H9 (cell line): ENCODE measurements at regions not wholly inside any gene's neighbourhood (a gene's known extent, or its start where the extent isn't known, plus 50 kb on each side); places are given as distances from the start of the nearest gene placed in this dataset.

Experiments
- DNase-seq: peaks from one replicate; pipeline ENCODE4 v3.0.0-alpha.2; 2017
- H2AFZ ChIP-seq: one replicate; pipeline ENCODE4 v1.6.1; 2013; ENCODE audit warnings: mild to moderate bottlenecking, low read length, control low read depth, moderate library complexity
- H2AK5ac ChIP-seq: 2 replicates; pipeline ENCODE4 v1.6.1; 2013; ENCODE audit warnings: low read length, control low read depth, mixed read lengths; ENCODE audit not compliant: insufficient read length
- H2BK120ac ChIP-seq: one replicate; pipeline ENCODE4 v1.6.1; 2013; ENCODE audit warnings: low read depth, mild to moderate bottlenecking, low read length, control low read depth, inconsistent platforms; ENCODE audit not compliant: poor library complexity, severe bottlenecking
- H2BK12ac ChIP-seq: 2 replicates; pipeline ENCODE4 v1.6.1; 2013; ENCODE audit warnings: low read length, control low read depth, mixed read lengths, low read depth; ENCODE audit not compliant: insufficient read length
- H2BK15ac ChIP-seq: 2 replicates; pipeline ENCODE4 v1.6.1; 2013; ENCODE audit warnings: low read depth, low read length, control low read depth
- H2BK20ac ChIP-seq: one replicate; pipeline ENCODE4 v1.6.1; 2013; ENCODE audit warnings: low read depth, mild to moderate bottlenecking, low read length, control low read depth, inconsistent platforms; ENCODE audit not compliant: poor library complexity, severe bottlenecking
- H2BK5ac ChIP-seq: 2 replicates; pipeline ENCODE4 v1.6.1; 2013; ENCODE audit warnings: low read length, control low read depth, mixed read lengths; ENCODE audit not compliant: insufficient read length
- H3K14ac ChIP-seq: 2 replicates; pipeline ENCODE4 v1.6.1; 2013; ENCODE audit warnings: low read length, control low read depth; ENCODE audit not compliant: insufficient read depth
- H3K18ac ChIP-seq: 2 replicates; pipeline ENCODE4 v1.6.1; 2013; ENCODE audit warnings: low read depth, mild to moderate bottlenecking, mixed read lengths, low read length, control low read depth; ENCODE audit not compliant: insufficient read length
- H3K23ac ChIP-seq: 2 replicates; pipeline ENCODE4 v1.6.1; 2013; ENCODE audit warnings: low read length, control low read depth, mixed read lengths, low read depth; ENCODE audit not compliant: insufficient read length
- H3K23me2 ChIP-seq: 2 replicates; pipeline ENCODE4 v1.6.1; 2013; ENCODE audit warnings: low read depth, mild to moderate bottlenecking, mixed read lengths, low read length, control low read depth; ENCODE audit not compliant: insufficient read length, poor library complexity, severe bottlenecking
- H3K27ac ChIP-seq: 2 replicates; pipeline ENCODE4 v1.5.1; 2013; ENCODE audit warnings: low read length, control low read depth, mixed read lengths, low read depth; ENCODE audit not compliant: insufficient read length
- H3K27me3 ChIP-seq: 2 replicates; pipeline ENCODE4 v1.6.1; 2013; ENCODE audit warnings: low read length, control low read depth, inconsistent platforms; ENCODE audit not compliant: insufficient read depth
- H3K4ac ChIP-seq: 2 replicates; pipeline ENCODE4 v1.6.1; 2013; ENCODE audit warnings: low read depth, mild to moderate bottlenecking, control low read depth, inconsistent platforms, low read length, moderate library complexity
- H3K4me1 ChIP-seq: 2 replicates; pipeline ENCODE4 v1.6.1; 2013; ENCODE audit warnings: low read length, control low read depth, inconsistent platforms; ENCODE audit not compliant: insufficient read depth
- H3K4me2 ChIP-seq: 2 replicates; pipeline ENCODE4 v1.6.1; 2013; ENCODE audit warnings: low read length, control low read depth, mixed read lengths; ENCODE audit not compliant: insufficient read length, insufficient read depth
- H3K56ac ChIP-seq: 2 replicates; pipeline ENCODE4 v1.6.1; 2013; ENCODE audit warnings: low read depth, mild to moderate bottlenecking, mixed read lengths, low read length, control low read depth; ENCODE audit not compliant: insufficient read length
- H3K79me1 ChIP-seq: 2 replicates; pipeline ENCODE4 v1.6.1; 2013; ENCODE audit warnings: low read depth, mild to moderate bottlenecking, moderate library complexity, low read length, control low read depth, inconsistent platforms; ENCODE audit not compliant: insufficient read depth, poor library complexity, severe bottlenecking
- H3K79me2 ChIP-seq: 2 replicates; pipeline ENCODE4 v1.6.1; 2013; ENCODE audit warnings: low read length, control low read depth, inconsistent platforms; ENCODE audit not compliant: insufficient read depth
- H3K9ac ChIP-seq: 2 replicates; pipeline ENCODE4 v1.6.1; 2013; ENCODE audit warnings: low read length, control low read depth, mixed read lengths; ENCODE audit not compliant: insufficient read length; ENCODE audit errors: extremely low read depth
- H3K9me3 ChIP-seq: one replicate; pipeline ENCODE4 v1.6.1; 2013; ENCODE audit warnings: low read depth, low read length, inconsistent platforms; ENCODE audit not compliant: control insufficient read depth
- H3T11ph ChIP-seq: one replicate; pipeline ENCODE4 v1.6.1; 2013; ENCODE audit warnings: mild to moderate bottlenecking, low read length, control low read depth, inconsistent platforms
- H4K20me1 ChIP-seq: one replicate; pipeline ENCODE4 v1.6.1; 2013; ENCODE audit not compliant: control insufficient read depth, insufficient read length, insufficient read depth
- H4K5ac ChIP-seq: 2 replicates; pipeline ENCODE4 v1.6.1; 2013; ENCODE audit warnings: low read depth, mild to moderate bottlenecking, mixed read lengths, low read length, control low read depth; ENCODE audit not compliant: insufficient read length
- H4K8ac ChIP-seq: replicated peaks from 2 replicates; pipeline ENCODE4 v1.6.1; 2013; ENCODE audit warnings: low read length, control low read depth, mixed read lengths, low read depth; ENCODE audit not compliant: insufficient read length
- H4K91ac ChIP-seq: 2 replicates; pipeline ENCODE4 v1.6.1; 2013; ENCODE audit warnings: low read depth, mild to moderate bottlenecking, moderate library complexity, mixed read lengths, low read length, control low read depth; ENCODE audit not compliant: insufficient read length
- H3K27ac Mint-ChIP-seq, 3 experiments: 2 replicates in 2 of 3; 3 replicates in 1 of 3; pipeline ENCODE4 v1.8.0; 2020 to 2021; ENCODE audit warnings: mixed read lengths in 3 of 3, mild to moderate bottlenecking in 1 of 3, moderate library complexity in 1 of 3
- H3K27me3 Mint-ChIP-seq: 2 replicates; pipeline ENCODE4 v1.8.0; 2021; ENCODE audit warnings: low read depth, mild to moderate bottlenecking, moderate library complexity, mixed read lengths
- H3K36me3 Mint-ChIP-seq, 3 experiments: 2 replicates in 2 of 3; 3 replicates in 1 of 3; pipeline ENCODE4 v1.8.0; 2020 to 2021; ENCODE audit warnings: low read depth in 3 of 3, mixed read lengths in 3 of 3; ENCODE audit not compliant: insufficient read depth in 1 of 3
- H3K4me1 Mint-ChIP-seq, 2 experiments: 2 replicates each; pipeline ENCODE4 v1.8.0; 2020; ENCODE audit warnings: mixed read lengths in 2 of 2
- H3K4me3 Mint-ChIP-seq, 2 experiments: 2 replicates in 1 of 2; 3 replicates in 1 of 2; pipeline ENCODE4 v1.8.0; 2020 to 2021; ENCODE audit warnings: mild to moderate bottlenecking in 2 of 2, mixed read lengths in 2 of 2, moderate library complexity in 1 of 2
- H3K9me3 Mint-ChIP-seq, 2 experiments: 2 replicates in 1 of 2; 3 replicates in 1 of 2; pipeline ENCODE4 v1.8.0; 2020; ENCODE audit warnings: mild to moderate bottlenecking in 2 of 2, mixed read lengths in 2 of 2, moderate library complexity in 1 of 2
- CTCF ChIP-seq: fragments of 200-600 bp; sonication (generic); conservative IDR thresholded peaks from 3 replicates; pipeline ENCODE4 v1.8.0; 2021; ENCODE audit warnings: antibody characterized with exemption, mild to moderate bottlenecking
- WGBS: extraction: QIAGEN DNeasy Blood & Tissue Kit; methylation state at CpG from one replicate; pipeline ENCODE4 v1.1.7; 2013; ENCODE audit warnings: missing lambda C conversion rate, low lambda C conversion rate, mixed read lengths; ENCODE audit not compliant: insufficient read length; ENCODE audit errors: extremely low coverage; 5-methylcytosine and 5-hydroxymethylcytosine counted together

DNA sequence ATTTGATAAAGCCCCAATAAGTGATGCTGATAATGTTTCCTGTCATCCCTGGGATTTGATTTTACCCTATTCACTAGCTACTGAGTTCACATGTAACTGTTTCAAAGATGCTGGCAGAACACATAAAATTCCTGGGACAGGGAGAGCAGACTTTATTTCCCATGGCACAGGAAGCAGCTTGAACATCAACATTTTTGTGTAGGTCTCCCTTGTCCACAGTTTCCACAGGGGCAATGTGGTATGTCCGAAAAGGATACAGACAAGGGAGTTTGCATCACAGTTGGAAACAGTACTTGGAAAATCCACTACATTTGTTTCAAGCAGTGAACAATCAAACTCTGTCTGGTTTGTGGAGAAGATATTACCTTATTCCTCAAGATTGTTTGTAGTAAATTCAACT lies 129.2 kb upstream of the KLHL4 start:
- Mint-ChIP-seq H3K36me3 (peaks cover 0 to 2% (median 0%) of the 10 kb centered on the region in 3 experiments; a peak in 3 of 7 replicates), H3K4me1 (peaks cover 5 to 6% of the 10 kb centered on the region in 2 experiments), H3K27me3 (no peaks in the 10 kb centered on the region), H3K9me3 (peaks cover 2% of the 10 kb centered on the region in 2 experiments; a peak in 2 of 5 replicates), H3K4me3 (no peak overlapping the region), H3K27ac (no peak overlapping the region)
- Histone ChIP-seq H3K27ac (no peak overlapping the region), H3K9me3 (no peaks in the 10 kb centered on the region), H4K8ac (no peak overlapping the region), H4K20me1 (no peaks in the 10 kb centered on the region), H2BK120ac (no peak overlapping the region), H2BK20ac (no peak overlapping the region), H4K91ac (no peak overlapping the region), H2BK12ac (no peak overlapping the region), H2AK5ac (no peak overlapping the region), H3K23me2 (no peaks in the 10 kb centered on the region), H2BK5ac (no peak overlapping the region), H3K27me3 (no peaks in the 10 kb centered on the region), H2BK15ac (no peak overlapping the region), H3T11ph (no peak overlapping the region), H3K4ac (no peak overlapping the region), H2AFZ (no peak overlapping the region), H4K5ac (no peak overlapping the region), H3K9ac (no peak overlapping the region), H3K4me2 (no peak overlapping the region), H3K23ac (no peak overlapping the region), H3K56ac (no peak overlapping the region), H3K79me1 (no peaks in the 10 kb centered on the region), H3K18ac (no peak overlapping the region), H3K4me1 (no peaks in the 10 kb centered on the region), H3K14ac (no peak overlapping the region), H3K79me2 (no peaks in the 10 kb centered on the region)
- no peak for TF ChIP-seq CTCF
- no CpG with 5 or more reads among the region's 1 CpG for WGBS
- DNase-seq: no peak
